Gastroesophageal sphincter (tissue), 3 donors: ENCODE measurements at regions not wholly inside any gene's neighbourhood (a gene's known extent, or its start where the extent isn't known, plus 50 kb on each side); places are given as distances from the start of the nearest gene placed in this dataset.

Experiments used
- POLR2A ChIP-seq, 2 donors: fragments of 450-650 bp; IDR thresholded peaks; one replicate each; pipeline ENCODE4 v1.6.1; 2017; ENCODE audit warnings: antibody characterized with exemption in 2 of 2, mild to moderate bottlenecking in 2 of 2, moderate library complexity in 1 of 2
- POLR2AphosphoS5 ChIP-seq: sonication (generic); formaldehyde crosslinking; IDR thresholded peaks from one replicate; pipeline ENCODE4 v1.6.1; 2017; ENCODE audit warnings: antibody characterized with exemption
- TF ChIP-seq, protein P1 (sequence below), 4 experiments: fragments of 200-600 bp in 2 of 4; fragments of 450-650 bp in 2 of 4; sonication (generic) in 1 of 4; IDR thresholded peaks; one replicate each; pipeline ENCODE4 v1.5.1; 2017 to 2019; ENCODE audit warnings: antibody characterized with exemption in 4 of 4, mild to moderate bottlenecking in 2 of 4, moderate library complexity in 2 of 4

DNA sequence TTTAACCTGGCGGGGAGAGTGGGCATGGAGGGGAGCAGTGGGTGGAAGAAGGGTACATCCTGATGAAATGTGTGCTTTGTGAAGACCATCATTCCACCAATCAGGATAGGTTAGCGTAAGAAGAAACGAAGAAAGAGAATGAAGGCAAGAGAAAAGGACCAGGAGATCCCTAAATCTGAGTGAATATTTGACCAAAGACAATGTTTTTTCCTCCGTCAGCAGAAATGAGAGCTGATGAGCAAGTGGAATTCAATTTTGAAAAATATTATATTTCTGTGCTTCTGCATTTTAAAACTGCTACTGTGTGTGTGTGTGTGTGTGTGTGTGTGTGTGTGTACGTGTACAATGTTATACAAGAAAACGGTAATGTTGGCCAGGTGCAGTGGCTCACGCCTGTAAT, 58.3 kb upstream of the NOCT start:
- no peak for TF ChIP-seq POLR2A (IDR thresholded peaks at IDR 0.05)
- TF ChIP-seq, protein P1, sequence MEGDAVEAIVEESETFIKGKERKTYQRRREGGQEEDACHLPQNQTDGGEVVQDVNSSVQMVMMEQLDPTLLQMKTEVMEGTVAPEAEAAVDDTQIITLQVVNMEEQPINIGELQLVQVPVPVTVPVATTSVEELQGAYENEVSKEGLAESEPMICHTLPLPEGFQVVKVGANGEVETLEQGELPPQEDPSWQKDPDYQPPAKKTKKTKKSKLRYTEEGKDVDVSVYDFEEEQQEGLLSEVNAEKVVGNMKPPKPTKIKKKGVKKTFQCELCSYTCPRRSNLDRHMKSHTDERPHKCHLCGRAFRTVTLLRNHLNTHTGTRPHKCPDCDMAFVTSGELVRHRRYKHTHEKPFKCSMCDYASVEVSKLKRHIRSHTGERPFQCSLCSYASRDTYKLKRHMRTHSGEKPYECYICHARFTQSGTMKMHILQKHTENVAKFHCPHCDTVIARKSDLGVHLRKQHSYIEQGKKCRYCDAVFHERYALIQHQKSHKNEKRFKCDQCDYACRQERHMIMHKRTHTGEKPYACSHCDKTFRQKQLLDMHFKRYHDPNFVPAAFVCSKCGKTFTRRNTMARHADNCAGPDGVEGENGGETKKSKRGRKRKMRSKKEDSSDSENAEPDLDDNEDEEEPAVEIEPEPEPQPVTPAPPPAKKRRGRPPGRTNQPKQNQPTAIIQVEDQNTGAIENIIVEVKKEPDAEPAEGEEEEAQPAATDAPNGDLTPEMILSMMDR (IDR thresholded peaks at IDR 0.05), result no peak
- no peak for TF ChIP-seq POLR2AphosphoS5
